Gastrocnemius medialis (tissue), 4 donors: ENCODE measurements at regions not wholly inside any gene's neighbourhood (a gene's known extent, or its start where the extent isn't known, plus 50 kb on each side); places are given as distances from the start of the nearest gene placed in this dataset.

Experiments used
- POLR2A ChIP-seq, 2 donors: fragments of 450-650 bp; IDR thresholded peaks; one replicate each; pipeline ENCODE4 v1.6.1; 2017; ENCODE audit warnings: antibody characterized with exemption in 2 of 2, mild to moderate bottlenecking in 2 of 2, moderate library complexity in 2 of 2
- TF ChIP-seq, protein P1 (sequence below), 5 experiments: fragments of 450-650 bp in 3 of 5; fragments of 200-600 bp in 2 of 5; sonication (generic) in 2 of 5; IDR thresholded peaks in 4 of 5; conservative IDR thresholded peaks in 1 of 5; 1 replicate in 4 of 5; 2 replicates in 1 of 5; pipeline ENCODE4 v1.5.1; 2016 to 2019; ENCODE audit warnings: antibody characterized with exemption in 5 of 5, mild to moderate bottlenecking in 3 of 5, moderate library complexity in 3 of 5

DNA sequence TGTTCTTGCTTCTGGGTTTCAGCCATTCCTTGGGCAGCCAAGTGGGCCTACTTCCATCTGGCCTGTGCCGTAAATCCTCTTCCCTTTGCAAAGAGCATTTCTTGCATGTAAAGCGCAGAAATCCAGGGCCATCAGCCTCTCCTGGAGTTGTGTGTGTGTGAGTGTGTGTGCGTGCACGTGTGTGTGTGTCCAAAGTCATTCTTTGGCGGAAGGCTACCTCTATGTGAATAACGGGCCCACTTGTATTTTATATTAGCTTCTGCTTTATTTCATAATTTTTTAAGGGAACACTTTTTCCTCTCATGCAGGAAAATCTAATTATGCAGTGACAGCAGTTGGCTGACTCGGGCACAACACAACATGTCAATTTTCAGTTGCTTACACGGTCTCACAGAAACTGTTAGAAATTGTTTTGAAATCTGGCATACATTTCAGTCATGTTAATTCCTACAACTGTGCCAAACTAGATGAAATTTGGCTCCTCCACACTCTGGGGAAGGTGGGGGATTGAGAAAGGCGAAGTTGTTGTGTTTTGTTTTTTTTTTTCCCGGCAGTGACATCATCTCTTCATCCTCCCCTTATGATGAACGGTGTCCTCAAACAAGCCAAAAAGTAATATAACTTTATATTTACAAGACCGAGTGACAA is 223.7 kb upstream of the TSHZ2 start:
- TF ChIP-seq, protein P1, sequence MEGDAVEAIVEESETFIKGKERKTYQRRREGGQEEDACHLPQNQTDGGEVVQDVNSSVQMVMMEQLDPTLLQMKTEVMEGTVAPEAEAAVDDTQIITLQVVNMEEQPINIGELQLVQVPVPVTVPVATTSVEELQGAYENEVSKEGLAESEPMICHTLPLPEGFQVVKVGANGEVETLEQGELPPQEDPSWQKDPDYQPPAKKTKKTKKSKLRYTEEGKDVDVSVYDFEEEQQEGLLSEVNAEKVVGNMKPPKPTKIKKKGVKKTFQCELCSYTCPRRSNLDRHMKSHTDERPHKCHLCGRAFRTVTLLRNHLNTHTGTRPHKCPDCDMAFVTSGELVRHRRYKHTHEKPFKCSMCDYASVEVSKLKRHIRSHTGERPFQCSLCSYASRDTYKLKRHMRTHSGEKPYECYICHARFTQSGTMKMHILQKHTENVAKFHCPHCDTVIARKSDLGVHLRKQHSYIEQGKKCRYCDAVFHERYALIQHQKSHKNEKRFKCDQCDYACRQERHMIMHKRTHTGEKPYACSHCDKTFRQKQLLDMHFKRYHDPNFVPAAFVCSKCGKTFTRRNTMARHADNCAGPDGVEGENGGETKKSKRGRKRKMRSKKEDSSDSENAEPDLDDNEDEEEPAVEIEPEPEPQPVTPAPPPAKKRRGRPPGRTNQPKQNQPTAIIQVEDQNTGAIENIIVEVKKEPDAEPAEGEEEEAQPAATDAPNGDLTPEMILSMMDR (IDR thresholded peaks at IDR 0.05 in 4 of 5, conservative IDR thresholded peaks at IDR 0.05 in 1 of 5) = no peak
- no peak for TF ChIP-seq POLR2A (IDR thresholded peaks at IDR 0.05)
